MM.1S (cell line): ENCODE measurements at regions not wholly inside any gene's neighbourhood (a gene's known extent, or its start where the extent isn't known, plus 50 kb on each side); places are given as distances from the start of the nearest gene placed in this dataset.

Source experiments
- EZH2 ChIP-seq: fragments of 300-600 bp; sonication (generic); optimal IDR thresholded peaks from 2 replicates; pipeline ENCODE3; 2017; ENCODE audit warnings: low read depth, mild to moderate bottlenecking, antibody characterized with exemption, low read length, mixed read lengths
- TF ChIP-seq, protein P1 (sequence below): fragments of 300-600 bp; sonication (generic); IDR thresholded peaks from 2 replicates; pipeline ENCODE4 v1.5.1; 2016; ENCODE audit warnings: antibody characterized with exemption, low read length, mixed read lengths

DNA sequence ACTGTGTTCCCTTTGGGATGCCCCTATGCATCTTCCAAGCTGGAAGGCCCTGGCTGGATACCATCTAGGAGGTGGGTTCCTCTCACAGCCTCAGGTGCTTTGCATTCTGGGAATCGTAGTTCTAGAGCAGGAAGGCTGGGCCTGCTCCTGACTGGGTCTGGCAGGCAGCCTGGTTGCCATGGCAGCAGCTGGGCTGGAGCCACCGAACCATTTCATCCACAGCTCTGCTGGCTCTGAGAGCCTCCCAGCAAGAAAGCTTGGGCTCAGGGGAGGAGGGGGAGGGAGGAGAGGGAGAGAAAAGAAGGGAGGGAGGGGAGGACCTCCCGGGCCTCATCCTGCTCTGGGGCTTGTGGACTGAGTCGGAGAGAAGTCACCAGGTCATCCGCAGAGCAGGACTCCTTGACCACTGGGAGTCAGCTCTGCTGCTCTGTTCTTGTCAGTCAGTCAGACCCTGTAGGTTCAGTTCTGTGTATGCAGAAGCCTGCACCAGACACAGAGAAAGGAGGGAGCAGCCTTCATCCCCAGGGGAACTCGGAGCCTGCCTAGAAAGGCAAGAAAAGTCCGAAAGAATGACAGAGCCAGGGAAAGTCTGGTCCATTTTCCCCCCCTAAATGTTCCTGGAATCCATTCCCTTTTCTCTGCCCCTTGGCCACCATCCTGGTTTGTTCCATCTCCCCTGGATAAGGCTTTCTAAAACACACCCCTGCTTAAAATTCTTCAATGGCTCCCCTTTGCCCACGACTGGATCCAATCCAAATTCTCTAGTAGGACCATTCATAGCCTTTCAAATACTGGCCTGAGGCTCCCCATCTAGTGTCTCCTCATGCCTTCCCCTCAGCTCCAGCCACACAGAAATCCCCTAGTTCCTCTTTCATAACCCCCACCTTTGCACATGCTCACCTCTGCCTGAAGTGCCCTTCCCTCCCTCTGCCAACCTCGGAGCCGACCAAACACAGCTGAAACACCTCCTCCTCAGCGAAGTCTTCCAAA, 65.4 kb upstream of the ARAP3 start:
- TF ChIP-seq, protein P1, sequence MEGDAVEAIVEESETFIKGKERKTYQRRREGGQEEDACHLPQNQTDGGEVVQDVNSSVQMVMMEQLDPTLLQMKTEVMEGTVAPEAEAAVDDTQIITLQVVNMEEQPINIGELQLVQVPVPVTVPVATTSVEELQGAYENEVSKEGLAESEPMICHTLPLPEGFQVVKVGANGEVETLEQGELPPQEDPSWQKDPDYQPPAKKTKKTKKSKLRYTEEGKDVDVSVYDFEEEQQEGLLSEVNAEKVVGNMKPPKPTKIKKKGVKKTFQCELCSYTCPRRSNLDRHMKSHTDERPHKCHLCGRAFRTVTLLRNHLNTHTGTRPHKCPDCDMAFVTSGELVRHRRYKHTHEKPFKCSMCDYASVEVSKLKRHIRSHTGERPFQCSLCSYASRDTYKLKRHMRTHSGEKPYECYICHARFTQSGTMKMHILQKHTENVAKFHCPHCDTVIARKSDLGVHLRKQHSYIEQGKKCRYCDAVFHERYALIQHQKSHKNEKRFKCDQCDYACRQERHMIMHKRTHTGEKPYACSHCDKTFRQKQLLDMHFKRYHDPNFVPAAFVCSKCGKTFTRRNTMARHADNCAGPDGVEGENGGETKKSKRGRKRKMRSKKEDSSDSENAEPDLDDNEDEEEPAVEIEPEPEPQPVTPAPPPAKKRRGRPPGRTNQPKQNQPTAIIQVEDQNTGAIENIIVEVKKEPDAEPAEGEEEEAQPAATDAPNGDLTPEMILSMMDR: no peak
- no peak for TF ChIP-seq EZH2
